SK-N-MC (cell line): ENCODE measurements at regions not wholly inside any gene's neighbourhood (a gene's known extent, or its start where the extent isn't known, plus 50 kb on each side); places are given as distances from the start of the nearest gene placed in this dataset.

ENCODE experiments used
- EZH2 ChIP-seq: fragments of 200-600 bp; sonication (generic); IDR thresholded peaks from one replicate; pipeline ENCODE4 v1.6.1; 2017; ENCODE audit warnings: antibody characterized with exemption
- FOXP2 ChIP-seq: optimal IDR thresholded peaks from 2 replicates; pipeline ENCODE3; 2011; ENCODE audit warnings: mild to moderate bottlenecking, moderate library complexity; ENCODE audit not compliant: insufficient read depth; ENCODE audit errors: extremely low read length, control extremely low read depth
- POLR2AphosphoS5 ChIP-seq: IDR thresholded peaks from 2 replicates; pipeline ENCODE4 v1.6.1; 2012; ENCODE audit warnings: mild to moderate bottlenecking, low read depth, low read length, borderline replicate concordance

- TF ChIP-seq EZH2 (no peak), POLR2AphosphoS5 (no peak), FOXP2 (no peak)
These were observed 184.1 kb upstream of the ACVR2A start for GRCh38 chr2:147660680-147661079.
